ENCODE measurements at regions not wholly inside any gene's neighbourhood (a gene's known extent, or its start where the extent isn't known, plus 50 kb on each side); places are given as distances from the start of the nearest gene placed in this dataset.
A peak's percentile ranks its signal among the peaks of the same experiment; 100 is the strongest.

- Mint-ChIP-seq H3K9me3 (no peaks in the 10 kb centered on the region), H3K36me3 (no peaks in the 10 kb centered on the region), H3K27ac (no peak overlapping the region)
- DNase-seq (ENCODE audit: low spot score in 2 of 2) (no peak), ATAC-seq (no peak)
These were observed 128.0 kb upstream of the EEA1 start for GRCh38 chr12:93056971-93057535.

- no peak overlapping the region for H3K27ac Mint-ChIP-seq
- DNase-seq (ENCODE audit: low spot score in 2 of 2) (no peak), ATAC-seq (no peak)
- H3K9me3 Mint-ChIP-seq, result no peaks in the 10 kb centered on the region
- H3K36me3 Mint-ChIP-seq, result no peaks in the 10 kb centered on the region
These were observed 129.2 kb upstream of the EEA1 start for GRCh38 chr12:93058280-93058679.

GRCh38 chr12:93059288-93059687, 130.2 kb upstream of the EEA1 start:
- no peaks in the 10 kb centered on the region for H3K36me3 Mint-ChIP-seq
- no peak for DNase-seq (ENCODE audit: low spot score in 2 of 2)
- peaks cover 0 to 4% of the 10 kb centered on the region in 2 donors for H3K9me3 Mint-ChIP-seq
- ATAC-seq, result no peak
- H3K27ac Mint-ChIP-seq, result no peak overlapping the region

- peak in 1 of 2 donors; percentile 88 for ATAC-seq
- Mint-ChIP-seq H3K27ac (no peak overlapping the region), H3K9me3 (peaks cover 0 to 4% of the 10 kb centered on the region in 2 donors), H3K36me3 (no peaks in the 10 kb centered on the region)
- no peak for DNase-seq (ENCODE audit: low spot score in 2 of 2)
These were observed 131.0 kb upstream of the EEA1 start for GRCh38 chr12:93059925-93060665.

- ATAC-seq (peak; percentile 59 to 65), DNase-seq (ENCODE audit: low spot score in 2 of 2) (no peak)
- Mint-ChIP-seq H3K27ac (peak overlapping the region in 1 of 2 donors; percentile 6), H3K9me3 (peaks cover 0 to 4% of the 10 kb centered on the region in 2 donors), H3K36me3 (no peaks in the 10 kb centered on the region)
These were observed 131.8 kb upstream of the EEA1 start for GRCh38 chr12:93060666-93061472.

- no peak for DNase-seq (ENCODE audit: low spot score in 2 of 2)
- ATAC-seq, result no peak
- Mint-ChIP-seq H3K9me3 (peaks cover 0 to 4% of the 10 kb centered on the region in 2 donors), H3K36me3 (no peaks in the 10 kb centered on the region), H3K27ac (peak overlapping the region in 1 of 2 donors; percentile 6)
These were observed 132.7 kb upstream of the EEA1 start for GRCh38 chr12:93061473-93062419.

GRCh38 chr12:93065896-93066295, 136.8 kb upstream of the EEA1 start:
- peaks cover 0 to 7% of the 10 kb centered on the region in 2 donors for H3K9me3 Mint-ChIP-seq
- H3K36me3 Mint-ChIP-seq, result no peaks in the 10 kb centered on the region
- no peak for DNase-seq (ENCODE audit: low spot score in 2 of 2)
- no peak for ATAC-seq
- no peak overlapping the region for H3K27ac Mint-ChIP-seq

- no peaks in the 10 kb centered on the region for H3K36me3 Mint-ChIP-seq
- H3K27ac Mint-ChIP-seq, result no peak overlapping the region
- DNase-seq (ENCODE audit: low spot score in 2 of 2), result no peak
- peak in 1 of 2 donors; percentile 46 for ATAC-seq
- H3K9me3 Mint-ChIP-seq, result peaks cover 0 to 6% of the 10 kb centered on the region in 2 donors
These were observed 143.2 kb upstream of the EEA1 start for GRCh38 chr12:93072340-93072739.

GRCh38 chr12:93073324-93073723, 144.2 kb upstream of the EEA1 start:
- Mint-ChIP-seq H3K36me3 (no peaks in the 10 kb centered on the region), H3K27ac (no peak overlapping the region), H3K9me3 (peaks cover 0 to 9% of the 10 kb centered on the region in 2 donors)
- ATAC-seq (no peak), DNase-seq (ENCODE audit: low spot score in 2 of 2) (no peak)

- Mint-ChIP-seq H3K36me3 (peaks cover 0 to 4% of the 10 kb centered on the region in 2 donors), H3K27ac (no peak overlapping the region), H3K9me3 (peaks cover 0 to 10% of the 10 kb centered on the region in 2 donors)
- ATAC-seq, result no peak
- DNase-seq (ENCODE audit: low spot score in 2 of 2), result no peak
These were observed 149.0 kb upstream of the EEA1 start for GRCh38 chr12:93078059-93078458.

- ATAC-seq (no peak), DNase-seq (ENCODE audit: low spot score in 2 of 2) (no peak)
- Mint-ChIP-seq H3K36me3 (peaks cover 0 to 4% of the 10 kb centered on the region in 2 donors), H3K9me3 (peaks cover 0 to 10% of the 10 kb centered on the region in 2 donors), H3K27ac (no peak overlapping the region)
These were observed 149.5 kb upstream of the EEA1 start for GRCh38 chr12:93078577-93078976.

GRCh38 chr12:93079271-93079670, 150.2 kb upstream of the EEA1 start:
- Mint-ChIP-seq H3K36me3 (peaks cover 0 to 4% of the 10 kb centered on the region in 2 donors), H3K9me3 (peaks cover 0 to 10% of the 10 kb centered on the region in 2 donors), H3K27ac (no peak overlapping the region)
- DNase-seq (ENCODE audit: low spot score in 2 of 2) (no peak), ATAC-seq (no peak)

- no peak overlapping the region for H3K27ac Mint-ChIP-seq
- peaks cover 0 to 4% of the 10 kb centered on the region in 2 donors for H3K36me3 Mint-ChIP-seq
- ATAC-seq, result no peak
- H3K9me3 Mint-ChIP-seq, result peaks cover 0 to 10% of the 10 kb centered on the region in 2 donors
- no peak for DNase-seq (ENCODE audit: low spot score in 2 of 2)
These were observed 150.9 kb upstream of the EEA1 start for GRCh38 chr12:93079976-93080375.

GRCh38 chr12:93080452-93080851, 151.4 kb upstream of the EEA1 start:
- Mint-ChIP-seq H3K27ac (no peak overlapping the region), H3K36me3 (peaks cover 0 to 4% of the 10 kb centered on the region in 2 donors), H3K9me3 (peaks cover 0 to 10% of the 10 kb centered on the region in 2 donors)
- ATAC-seq (no peak), DNase-seq (ENCODE audit: low spot score in 2 of 2) (no peak)

GRCh38 chr12:93080994-93081809, 152.1 kb upstream of the EEA1 start:
- H3K36me3 Mint-ChIP-seq, result peaks cover 0 to 5% of the 10 kb centered on the region in 2 donors
- DNase-seq (ENCODE audit: low spot score in 2 of 2) (no peak), ATAC-seq (no peak)
- no peak overlapping the region for H3K27ac Mint-ChIP-seq
- peaks cover 0 to 10% of the 10 kb centered on the region in 2 donors for H3K9me3 Mint-ChIP-seq

Data from activated naive CD4-positive, alpha-beta T cell treated with anti-CD3 and anti-CD28 coated beads, Interleukin-2, amount 50 U/mL, for 72 hours (primary cell).